DOHH2 (cell line): ENCODE measurements at regions not wholly inside any gene's neighbourhood (a gene's known extent, or its start where the extent isn't known, plus 50 kb on each side); places are given as distances from the start of the nearest gene placed in this dataset.

Experiments
- H3F3A ChIP-seq: fragments of 200-600 bp; sonication (generic), shearing (Covaris generic); 2 replicates; pipeline ENCODE4 v1.6.0; 2016; ENCODE audit warnings: antibody characterized with exemption, mild to moderate bottlenecking; ENCODE audit not compliant: control insufficient read depth, insufficient read depth
- H3K27ac ChIP-seq: fragments of 200-600 bp; sonication (generic); 2 replicates; pipeline ENCODE4 v1.5.1; 2014; ENCODE audit warnings: low read depth, mild to moderate bottlenecking, low read length, moderate library complexity
- H3K27me3 ChIP-seq: fragments of 200-600 bp; sonication (generic); 2 replicates; pipeline ENCODE4 v1.6.1; 2014; ENCODE audit warnings: mild to moderate bottlenecking, low read length, mixed read lengths; ENCODE audit not compliant: control insufficient read depth
- H3K36me3 ChIP-seq: fragments of 200-600 bp; sonication (generic); 2 replicates; pipeline ENCODE4 v1.6.1; 2014; ENCODE audit warnings: mild to moderate bottlenecking, low read length, moderate library complexity, mixed read lengths; ENCODE audit not compliant: control insufficient read depth
- H3K4me1 ChIP-seq: fragments of 200-600 bp; sonication (generic); 2 replicates; pipeline ENCODE4 v1.6.1; 2014; ENCODE audit warnings: mild to moderate bottlenecking, low read length, mixed read lengths; ENCODE audit not compliant: control insufficient read depth
- H3K4me2 ChIP-seq: fragments of 200-600 bp; sonication (generic); 2 replicates; pipeline ENCODE4 v1.6.0; 2014; ENCODE audit warnings: mild to moderate bottlenecking, low read length, moderate library complexity
- H3K4me3 ChIP-seq: fragments of 200-600 bp; sonication (generic); 2 replicates; pipeline ENCODE4 v1.5.1; 2014; ENCODE audit warnings: mild to moderate bottlenecking, low read length, mixed read lengths
- H3K79me2 ChIP-seq: fragments of 200-600 bp; sonication (generic); 2 replicates; pipeline ENCODE4 v1.6.1; 2014; ENCODE audit warnings: mild to moderate bottlenecking, low read length, mixed read lengths; ENCODE audit not compliant: control insufficient read depth
- H3K9me2 ChIP-seq: fragments of 200-600 bp; sonication (generic); replicated peaks from 2 replicates; pipeline ENCODE4 v1.6.1; 2014; ENCODE audit warnings: mild to moderate bottlenecking, low read length, mixed read lengths; ENCODE audit not compliant: control insufficient read depth
- H3K9me3 ChIP-seq: fragments of 200-600 bp; sonication (generic); 2 replicates; pipeline ENCODE4 v1.6.1; 2014; ENCODE audit warnings: antibody characterized with exemption, low read length, mixed read lengths; ENCODE audit not compliant: control insufficient read depth, insufficient read depth
- H4K20me1 ChIP-seq: fragments of 200-600 bp; sonication (generic); 2 replicates; pipeline ENCODE4 v1.6.0; 2014; ENCODE audit warnings: low read depth, mild to moderate bottlenecking, antibody characterized with exemption, low read length, moderate library complexity; ENCODE audit not compliant: control insufficient read depth, insufficient read depth
- EZH2phosphoT487 ChIP-seq: fragments of 200-600 bp; sonication (generic); IDR thresholded peaks from 2 replicates; pipeline ENCODE4 v1.6.1; 2017; ENCODE audit warnings: borderline replicate concordance, mild to moderate bottlenecking, antibody characterized with exemption, low read length, moderate library complexity, mixed read lengths
- TF ChIP-seq, protein P1 (sequence below): fragments of 200-600 bp; sonication (generic); IDR thresholded peaks from one replicate; pipeline ENCODE4 v1.5.1; 2014; ENCODE audit warnings: antibody characterized with exemption, mild to moderate bottlenecking, low read depth, low read length; ENCODE audit not compliant: poor library complexity, severe bottlenecking

DNA sequence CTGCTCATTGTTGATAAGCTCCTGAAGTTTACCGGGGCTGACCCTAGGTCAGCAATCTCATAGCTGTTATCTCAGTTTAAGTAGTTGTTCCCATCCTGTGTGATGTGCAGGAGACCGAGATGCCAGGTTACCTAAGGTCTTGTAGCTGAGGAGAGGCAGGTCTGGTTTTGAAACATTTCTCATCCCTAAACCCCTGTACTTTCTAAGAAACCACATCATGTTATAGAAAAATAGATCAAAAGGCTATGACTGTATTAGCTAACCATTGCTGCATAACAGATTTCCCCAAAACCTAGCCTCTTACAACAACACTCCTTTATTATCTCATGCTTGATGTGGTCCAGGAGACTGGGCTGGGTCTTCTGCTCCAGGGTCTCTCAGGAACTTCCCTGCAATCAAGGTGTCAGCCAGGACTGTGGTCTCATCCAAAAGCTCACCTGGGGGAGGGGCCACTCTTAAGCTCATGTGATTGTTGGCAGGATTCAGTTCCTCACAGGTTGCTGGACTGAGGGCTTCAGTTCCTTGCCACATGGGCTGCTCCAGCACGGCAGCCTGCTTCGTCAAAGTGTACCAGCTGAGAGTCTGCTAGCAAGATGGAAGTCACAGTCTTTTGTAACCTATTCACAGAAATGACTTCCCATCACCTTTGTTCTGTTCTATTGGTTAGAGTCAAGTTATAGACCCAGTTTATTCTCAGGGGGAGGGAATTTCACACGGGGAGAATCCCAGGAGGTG, 60.9 kb upstream of the CLCN4 start:
- Histone ChIP-seq H3K27me3 (no peaks in the 10 kb centered on the region), H3K79me2 (peaks cover 20% of the 10 kb centered on the region), H3K4me3 (no peak overlapping the region), H3F3A (peaks cover 15% of the 10 kb centered on the region), H3K27ac (peak overlapping the region; percentile 96), H3K4me1 (peaks cover 53% of the 10 kb centered on the region), H4K20me1 (no peaks in the 10 kb centered on the region), H3K9me2 (no peaks in the 10 kb centered on the region), H3K36me3 (peaks cover 55% of the 10 kb centered on the region), H3K9me3 (no peaks in the 10 kb centered on the region), H3K4me2 (peak overlapping the region; percentile 21; the same call in 1 of the 2 replicates)
- TF ChIP-seq EZH2phosphoT487: no peak
- TF ChIP-seq, protein P1, sequence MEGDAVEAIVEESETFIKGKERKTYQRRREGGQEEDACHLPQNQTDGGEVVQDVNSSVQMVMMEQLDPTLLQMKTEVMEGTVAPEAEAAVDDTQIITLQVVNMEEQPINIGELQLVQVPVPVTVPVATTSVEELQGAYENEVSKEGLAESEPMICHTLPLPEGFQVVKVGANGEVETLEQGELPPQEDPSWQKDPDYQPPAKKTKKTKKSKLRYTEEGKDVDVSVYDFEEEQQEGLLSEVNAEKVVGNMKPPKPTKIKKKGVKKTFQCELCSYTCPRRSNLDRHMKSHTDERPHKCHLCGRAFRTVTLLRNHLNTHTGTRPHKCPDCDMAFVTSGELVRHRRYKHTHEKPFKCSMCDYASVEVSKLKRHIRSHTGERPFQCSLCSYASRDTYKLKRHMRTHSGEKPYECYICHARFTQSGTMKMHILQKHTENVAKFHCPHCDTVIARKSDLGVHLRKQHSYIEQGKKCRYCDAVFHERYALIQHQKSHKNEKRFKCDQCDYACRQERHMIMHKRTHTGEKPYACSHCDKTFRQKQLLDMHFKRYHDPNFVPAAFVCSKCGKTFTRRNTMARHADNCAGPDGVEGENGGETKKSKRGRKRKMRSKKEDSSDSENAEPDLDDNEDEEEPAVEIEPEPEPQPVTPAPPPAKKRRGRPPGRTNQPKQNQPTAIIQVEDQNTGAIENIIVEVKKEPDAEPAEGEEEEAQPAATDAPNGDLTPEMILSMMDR: no peak

DNA sequence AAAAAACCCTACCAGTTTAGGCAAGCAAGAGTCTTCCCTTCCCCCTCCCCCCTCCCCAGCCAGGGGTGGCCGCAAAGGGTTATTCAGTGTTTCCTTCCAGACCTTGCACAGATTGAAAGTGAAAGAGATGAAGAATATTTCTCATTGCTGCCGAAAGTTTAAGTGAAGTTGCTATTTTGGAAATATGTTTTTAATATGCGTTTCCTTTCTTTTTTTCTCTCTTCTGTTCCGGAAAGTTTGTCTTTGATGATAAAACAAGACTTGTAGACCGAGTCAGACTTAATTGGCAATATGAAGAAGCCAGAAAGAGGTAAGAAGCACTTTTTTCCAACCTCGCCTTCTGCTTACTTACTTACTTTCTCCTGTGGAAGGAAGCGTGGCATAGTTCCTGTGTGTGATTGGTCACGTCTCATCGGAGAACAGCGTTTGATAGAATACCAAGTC, 58.5 kb upstream of the CLCN4 start:
- no peaks in the 10 kb centered on the region for H3K9me3 ChIP-seq
- peak overlapping the region; percentile 65 for H3K4me3 ChIP-seq
- H3K79me2 ChIP-seq: peaks cover 29% of the 10 kb centered on the region
- H3K4me2 ChIP-seq: peak overlapping the region; percentile 85
- peaks cover 76% of the 10 kb centered on the region for H3K4me1 ChIP-seq
- no peak for TF ChIP-seq EZH2phosphoT487
- TF ChIP-seq, protein P1: no peak
- peaks cover 15% of the 10 kb centered on the region for H3F3A ChIP-seq
- no peaks in the 10 kb centered on the region for H3K27me3 ChIP-seq
- H3K27ac ChIP-seq: peak overlapping the region; percentile 96
- H4K20me1 ChIP-seq: no peaks in the 10 kb centered on the region
- peaks cover 53% of the 10 kb centered on the region for H3K36me3 ChIP-seq
- no peaks in the 10 kb centered on the region for H3K9me2 ChIP-seq

DNA sequence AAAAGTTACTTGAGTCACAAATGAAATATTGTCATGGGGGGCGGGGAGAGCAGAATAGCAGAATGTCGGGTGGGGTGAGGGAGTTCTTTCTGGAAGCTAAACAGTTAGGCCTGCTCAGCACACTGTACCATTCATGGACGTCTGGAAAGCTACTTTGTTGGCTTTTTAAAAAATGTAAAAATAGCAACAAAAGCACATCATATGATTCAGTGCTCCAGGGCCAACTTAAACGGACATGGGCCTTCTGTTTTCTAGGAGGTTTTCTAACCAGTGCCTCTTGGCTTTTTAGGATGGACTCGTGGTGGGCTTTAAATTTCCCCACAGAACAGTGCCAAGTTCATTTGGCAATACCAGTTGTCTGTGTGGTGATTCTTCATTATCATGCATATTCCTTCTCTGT, 57.4 kb upstream of the CLCN4 start:
- H3K27ac ChIP-seq: peak overlapping the region; percentile 96

More for the DNA sequence above, 57.4 kb upstream of the CLCN4 start:
- peaks cover 32% of the 10 kb centered on the region for H3K79me2 ChIP-seq
- H3K4me3 ChIP-seq: peak overlapping the region; percentile 65
- H3K4me2 ChIP-seq: peak overlapping the region; percentile 85
- H3K9me3 ChIP-seq: no peaks in the 10 kb centered on the region
- H3K27me3 ChIP-seq: no peaks in the 10 kb centered on the region
- H3K9me2 ChIP-seq: no peaks in the 10 kb centered on the region
- TF ChIP-seq, protein P1: no peak
- no peak for TF ChIP-seq EZH2phosphoT487
- H3F3A ChIP-seq: peaks cover 15% of the 10 kb centered on the region
- H4K20me1 ChIP-seq: no peaks in the 10 kb centered on the region
- peaks cover 85% of the 10 kb centered on the region for H3K4me1 ChIP-seq
- H3K36me3 ChIP-seq: peaks cover 55% of the 10 kb centered on the region
